Common myeloid progenitor, CD34-positive (primary cell): ENCODE measurements at regions not wholly inside any gene's neighbourhood (a gene's known extent, or its start where the extent isn't known, plus 50 kb on each side); places are given as distances from the start of the nearest gene placed in this dataset.
"Not testable (repeated sequence)": the region's sequence is repeated elsewhere in the genome, so short reads cannot be mapped to it uniquely, and the experiment has no call there.

Experiments used
- CTCF ChIA-PET: fragments of 350-600 bp; sonication (Branson Sonifier 250); formaldehyde crosslinking; loops from one replicate; lab custom pipeline; 2021; ENCODE audit warnings: antibody characterized with exemption; lab: Charles Lee
- POLR2A ChIA-PET: fragments of 350-600 bp; sonication (Branson Sonifier 250); formaldehyde crosslinking; loops from one replicate; lab custom pipeline; 2021; ENCODE audit warnings: antibody characterized with exemption; lab: Charles Lee
- DNase-seq, 3 donors: peaks; one replicate each; pipeline versions ENCODE4 v3.0.0 to v3.0.0-alpha.2; 2013
- H3K27ac ChIP-seq, 2 experiments: 1 replicate in 1 of 2; 2 replicates in 1 of 2; pipeline ENCODE4 v1.7.0; 2013; ENCODE audit warnings: inconsistent platforms in 2 of 2, low read length in 2 of 2, mild to moderate bottlenecking in 2 of 2, low read depth in 1 of 2, moderate library complexity in 1 of 2; ENCODE audit not compliant: severe bottlenecking in 2 of 2, insufficient read depth in 1 of 2, poor library complexity in 1 of 2
- H3K27me3 ChIP-seq, 5 experiments: replicated peaks in 2 of 5; 1 replicate in 3 of 5; 2 replicates in 2 of 5; pipeline versions ENCODE4 v1.6.1 to v1.7.0; 2013; ENCODE audit warnings: low read length in 4 of 5, mild to moderate bottlenecking in 2 of 5, moderate library complexity in 2 of 5, inconsistent platforms in 1 of 5; ENCODE audit not compliant: insufficient read depth in 5 of 5, control insufficient read depth in 4 of 5
- H3K36me3 ChIP-seq, 4 experiments: 1 replicate in 2 of 4; 2 replicates in 2 of 4; pipeline versions ENCODE4 v1.6.1 to v1.7.0; 2013; ENCODE audit warnings: low read length in 3 of 4, control low read depth in 1 of 4, mild to moderate bottlenecking in 1 of 4; ENCODE audit not compliant: control insufficient read depth in 4 of 4, insufficient read depth in 4 of 4
- H3K4me1 ChIP-seq, 4 experiments: 1 replicate in 3 of 4; 2 replicates in 1 of 4; pipeline versions ENCODE4 v1.6.1 to v1.7.1; 2013; ENCODE audit warnings: low read length in 3 of 4, mild to moderate bottlenecking in 3 of 4, control low read depth in 1 of 4, inconsistent platforms in 1 of 4, moderate library complexity in 1 of 4; ENCODE audit not compliant: control insufficient read depth in 4 of 4, insufficient read depth in 4 of 4; ENCODE audit errors: control extremely low read depth in 1 of 4
- H3K4me3 ChIP-seq, 7 experiments: 1 replicate in 4 of 7; 2 replicates in 3 of 7; pipeline versions ENCODE4 v1.5.1 to v1.7.0; 2013; ENCODE audit warnings: mild to moderate bottlenecking in 7 of 7, low read length in 6 of 7, moderate library complexity in 6 of 7, inconsistent platforms in 2 of 7, low read depth in 2 of 7, control low read depth in 1 of 7; ENCODE audit not compliant: insufficient read depth in 4 of 7, control insufficient read depth in 1 of 7; ENCODE audit errors: extremely low read depth in 1 of 7
- H3K9me3 ChIP-seq, 5 experiments: 1 replicate in 4 of 5; 2 replicates in 1 of 5; pipeline versions ENCODE4 v1.6.1 to v1.7.1; 2013; ENCODE audit warnings: low read length in 4 of 5, mild to moderate bottlenecking in 2 of 5, inconsistent platforms in 1 of 5, low read depth in 1 of 5, moderate library complexity in 1 of 5; ENCODE audit not compliant: control insufficient read depth in 4 of 5, insufficient read depth in 2 of 5; ENCODE audit errors: control extremely low read depth in 1 of 5
- whole genome bisulfite sequencing: methylation state at CpG from one replicate; pipeline ENCODE4 v1.1.5; 2013; ENCODE audit not compliant: insufficient coverage; 5-methylcytosine and 5-hydroxymethylcytosine counted together

DNA sequence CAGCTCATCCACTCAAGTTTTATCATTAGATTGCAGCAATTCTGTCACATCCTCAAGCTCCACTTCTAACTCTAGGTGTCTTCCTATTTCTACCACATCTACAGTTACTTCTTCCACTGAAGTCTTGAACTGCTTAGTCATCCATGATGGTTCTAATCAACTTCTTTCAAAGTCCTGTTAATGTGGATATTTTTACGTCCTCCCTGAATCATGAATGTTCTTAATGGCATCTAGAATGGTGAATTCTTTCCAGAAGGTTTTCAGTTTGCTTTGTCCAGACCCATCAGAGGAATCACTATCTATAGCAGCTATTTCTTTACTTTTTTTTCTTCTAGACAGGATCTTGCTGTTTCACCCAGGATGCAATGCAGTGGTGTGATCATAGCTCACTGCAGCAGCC is 78.0 kb upstream of the RNPC3 start:
- Histone ChIP-seq H3K27me3 (no peaks in the 10 kb centered on the region), H3K36me3 (no peaks in the 10 kb centered on the region), H3K27ac (no peak overlapping the region), H3K4me1 (no peaks in the 10 kb centered on the region), H3K4me3 (no peak overlapping the region), H3K9me3 (no peaks in the 10 kb centered on the region)
- no peak for DNase-seq
- ChIA-PET CTCF (no interaction called here), POLR2A (no interaction called here)
- WGBS: 100% methylated on average over 1 of the region's 1 CpG

DNA sequence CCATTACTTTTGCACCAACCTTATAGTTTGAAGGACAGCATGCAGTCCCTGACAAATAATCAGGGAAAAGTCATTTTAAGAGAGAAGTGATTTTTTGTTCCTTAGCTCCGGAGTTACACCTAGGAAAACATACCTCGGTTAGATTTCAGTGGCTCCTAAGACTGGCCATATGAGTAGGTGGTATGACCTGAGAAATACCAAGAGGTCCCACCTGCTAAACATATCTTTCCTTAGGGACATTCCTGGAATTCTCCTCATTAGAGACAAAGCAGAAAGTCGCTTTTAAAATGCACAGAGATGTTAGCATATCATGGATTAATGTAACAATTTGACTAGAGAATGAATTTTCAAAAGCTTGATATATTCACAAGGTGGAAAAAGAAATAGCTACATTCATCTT is 84.2 kb upstream of the RNPC3 start:
- H3K27ac ChIP-seq: no peak overlapping the region
- POLR2A ChIA-PET: no interaction called here
- H3K9me3 ChIP-seq: no peaks in the 10 kb centered on the region
- H3K27me3 ChIP-seq: no peaks in the 10 kb centered on the region
- 88% methylated on average over 2 of the region's 3 CpGs for WGBS
- no peaks in the 10 kb centered on the region for H3K36me3 ChIP-seq
- no peak for DNase-seq
- CTCF ChIA-PET: no interaction called here
- no peak overlapping the region for H3K4me3 ChIP-seq
- H3K4me1 ChIP-seq: no peaks in the 10 kb centered on the region

DNA sequence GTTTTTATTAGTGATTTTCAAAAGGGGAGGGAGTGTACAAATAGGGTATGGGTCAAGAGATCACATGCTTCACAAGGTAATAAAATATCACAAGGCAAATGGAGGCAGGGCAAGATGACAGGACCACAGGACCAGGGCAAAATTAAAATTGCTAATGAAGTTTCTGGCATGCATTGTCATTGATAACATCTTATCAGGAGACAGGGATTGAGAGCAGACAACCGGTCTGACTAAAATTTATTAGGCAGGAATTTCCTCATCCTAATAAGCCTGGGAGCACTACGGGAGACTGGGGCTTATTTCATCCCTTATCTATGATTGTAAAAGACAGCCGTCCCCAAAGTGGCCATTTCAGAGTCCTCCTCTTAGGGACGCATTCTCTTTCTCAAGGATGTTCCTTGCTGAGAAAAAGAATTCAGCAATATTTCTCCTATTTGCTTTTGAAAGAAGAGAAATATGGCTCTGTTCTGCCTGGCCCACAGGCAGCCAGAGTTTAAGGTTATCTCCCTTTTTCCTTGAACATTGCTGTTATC is 88.9 kb upstream of the RNPC3 start:
- CTCF ChIA-PET, H3K4me3 ChIP-seq, H3K27me3 ChIP-seq, POLR2A ChIA-PET, H3K27ac ChIP-seq, DNase-seq, H3K36me3 ChIP-seq, H3K4me1 ChIP-seq, H3K9me3 ChIP-seq: not testable (repeated sequence)
- WGBS: 82% methylated on average over 4 of the region's 4 CpGs

DNA sequence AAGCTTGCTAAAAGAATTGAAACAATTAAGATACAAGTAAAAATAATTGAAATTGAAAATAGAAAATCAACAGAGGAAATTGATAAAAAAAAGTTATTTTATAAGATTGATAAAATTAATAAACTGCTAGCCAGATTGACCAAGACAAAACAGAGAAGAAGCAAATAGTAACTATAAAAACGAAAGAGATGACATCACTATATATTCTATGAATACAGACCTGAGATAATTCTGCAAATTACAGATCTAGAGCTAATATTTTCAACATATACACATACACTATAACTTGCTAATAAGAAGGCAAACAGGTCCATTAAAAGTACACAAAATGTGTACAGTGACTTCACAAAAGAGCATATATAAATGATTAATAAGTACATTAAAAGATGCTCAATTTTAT is 90.1 kb upstream of the RNPC3 start:
- no peak for DNase-seq
- H3K27ac ChIP-seq: no peak overlapping the region
- no peaks in the 10 kb centered on the region for H3K4me1 ChIP-seq
- WGBS: no CpG with 5 or more reads among the region's 1 CpG
- no peaks in the 10 kb centered on the region for H3K36me3 ChIP-seq
- POLR2A ChIA-PET: no interaction called here
- CTCF ChIA-PET: no interaction called here
- no peak overlapping the region for H3K4me3 ChIP-seq
- no peaks in the 10 kb centered on the region for H3K9me3 ChIP-seq
- no peaks in the 10 kb centered on the region for H3K27me3 ChIP-seq

DNA sequence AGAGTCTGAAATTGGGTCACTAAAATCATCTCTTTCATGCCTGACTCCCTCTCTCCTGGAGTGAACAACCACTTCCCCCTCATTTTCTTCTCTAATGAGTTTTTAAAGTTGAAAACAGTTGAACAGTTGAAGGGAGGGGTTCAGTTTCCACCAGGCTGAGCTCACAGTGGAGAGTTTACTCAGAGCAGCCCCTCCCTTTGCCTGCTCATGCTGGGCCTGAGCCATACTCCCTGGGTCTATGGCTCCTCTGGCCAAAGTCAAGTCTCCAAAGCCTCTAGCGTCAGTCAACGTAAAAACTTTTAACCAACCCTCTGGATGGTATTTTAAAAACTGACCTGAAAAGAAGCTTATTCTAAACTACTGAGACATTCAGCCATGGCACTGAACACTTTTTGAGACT is 100.8 kb upstream of the RNPC3 start:
- POLR2A ChIA-PET: no interaction called here
- DNase-seq: no peak
- 94% methylated on average over 2 of the region's 2 CpGs for WGBS
- no peaks in the 10 kb centered on the region for H3K4me1 ChIP-seq
- H3K36me3 ChIP-seq: no peaks in the 10 kb centered on the region
- no peak overlapping the region for H3K4me3 ChIP-seq
- H3K27ac ChIP-seq: no peak overlapping the region
- CTCF ChIA-PET: no interaction called here
- H3K27me3 ChIP-seq: no peaks in the 10 kb centered on the region
- no peaks in the 10 kb centered on the region for H3K9me3 ChIP-seq

DNA sequence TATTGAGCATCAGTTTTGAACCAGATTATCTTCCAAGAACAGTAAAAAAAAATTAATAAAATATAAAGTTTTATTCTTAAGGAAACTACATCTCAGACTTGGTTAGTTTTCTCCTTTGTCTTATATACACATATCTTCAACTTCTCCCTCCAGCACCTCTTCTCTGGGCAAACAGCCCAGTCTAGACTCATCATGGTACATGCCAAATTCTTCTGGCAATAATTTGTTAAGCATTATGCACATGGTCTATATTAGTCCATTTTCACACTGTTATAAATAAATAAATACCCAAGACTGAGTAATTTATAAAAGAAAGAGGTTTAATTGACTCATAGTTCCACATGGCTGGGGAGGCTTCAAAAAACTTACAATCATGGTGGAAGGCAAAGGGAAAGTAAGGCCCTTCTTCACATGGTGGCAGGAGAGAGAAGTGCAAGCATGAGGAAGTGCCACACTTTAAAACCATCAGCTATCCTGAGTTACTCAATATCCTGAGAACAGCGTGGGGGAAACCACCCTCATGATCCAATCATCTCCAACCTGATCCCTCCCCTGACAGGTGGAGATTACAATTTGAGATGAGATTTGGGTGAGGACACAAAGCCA is 108.7 kb upstream of the RNPC3 start:
- H3K27me3 ChIP-seq: no peaks in the 10 kb centered on the region
- H3K36me3 ChIP-seq: no peaks in the 10 kb centered on the region
- no peak for DNase-seq
- H3K4me3 ChIP-seq: no peak overlapping the region
- POLR2A ChIA-PET: no interaction called here
- CTCF ChIA-PET: no interaction called here
- H3K4me1 ChIP-seq: no peaks in the 10 kb centered on the region
- peaks cover 0 to 4% (median 0%) of the 10 kb centered on the region in 5 experiments for H3K9me3 ChIP-seq
- no peak overlapping the region for H3K27ac ChIP-seq
- no CpG with 5 or more reads among the region's 1 CpG for WGBS

DNA sequence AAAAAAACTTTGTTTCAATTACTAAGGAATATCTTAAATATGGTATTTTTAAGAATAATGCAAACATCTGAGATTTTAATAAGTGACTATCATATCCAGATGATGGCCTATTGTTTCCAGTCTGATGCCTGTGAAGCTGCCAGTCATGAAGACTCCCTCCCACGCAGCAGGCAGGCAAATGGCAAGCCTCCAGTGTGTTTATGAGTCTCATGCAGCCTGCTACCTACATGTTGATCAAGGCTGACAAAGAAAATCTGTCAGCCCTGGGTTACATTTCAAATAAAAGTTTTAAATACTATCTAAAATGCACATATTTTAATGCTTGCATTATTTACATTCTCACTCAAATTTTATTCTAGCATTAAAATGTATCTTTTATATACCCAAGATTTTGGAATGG is 137.6 kb upstream of the RNPC3 start:
- Histone ChIP-seq H3K27me3 (no peaks in the 10 kb centered on the region), H3K4me3 (no peak overlapping the region), H3K36me3 (no peaks in the 10 kb centered on the region), H3K4me1 (no peaks in the 10 kb centered on the region), H3K9me3 (peaks cover 0 to 1% (median 0%) of the 10 kb centered on the region in 5 experiments), H3K27ac (no peak overlapping the region)
- ChIA-PET POLR2A (no interaction called here), CTCF (no interaction called here)
- no peak for DNase-seq
- WGBS: 67% methylated on average over 1 of the region's 1 CpG
